HG02885 (cell line): ENCODE measurements at regions not wholly inside any gene's neighbourhood (a gene's known extent, or its start where the extent isn't known, plus 50 kb on each side); places are given as distances from the start of the nearest gene placed in this dataset.
"Not testable (repeated sequence)": the region's sequence is repeated elsewhere in the genome, so short reads cannot be mapped to it uniquely, and the experiment has no call there.

Experiments
- ATAC-seq: cut with Tn5 transposase; IDR thresholded peaks from one replicate; pipeline ENCODE4 v1.9.1; 2021; ENCODE audit warnings: mild to moderate bottlenecking; ENCODE audit not compliant: unreplicated experiment, poor library complexity

DNA sequence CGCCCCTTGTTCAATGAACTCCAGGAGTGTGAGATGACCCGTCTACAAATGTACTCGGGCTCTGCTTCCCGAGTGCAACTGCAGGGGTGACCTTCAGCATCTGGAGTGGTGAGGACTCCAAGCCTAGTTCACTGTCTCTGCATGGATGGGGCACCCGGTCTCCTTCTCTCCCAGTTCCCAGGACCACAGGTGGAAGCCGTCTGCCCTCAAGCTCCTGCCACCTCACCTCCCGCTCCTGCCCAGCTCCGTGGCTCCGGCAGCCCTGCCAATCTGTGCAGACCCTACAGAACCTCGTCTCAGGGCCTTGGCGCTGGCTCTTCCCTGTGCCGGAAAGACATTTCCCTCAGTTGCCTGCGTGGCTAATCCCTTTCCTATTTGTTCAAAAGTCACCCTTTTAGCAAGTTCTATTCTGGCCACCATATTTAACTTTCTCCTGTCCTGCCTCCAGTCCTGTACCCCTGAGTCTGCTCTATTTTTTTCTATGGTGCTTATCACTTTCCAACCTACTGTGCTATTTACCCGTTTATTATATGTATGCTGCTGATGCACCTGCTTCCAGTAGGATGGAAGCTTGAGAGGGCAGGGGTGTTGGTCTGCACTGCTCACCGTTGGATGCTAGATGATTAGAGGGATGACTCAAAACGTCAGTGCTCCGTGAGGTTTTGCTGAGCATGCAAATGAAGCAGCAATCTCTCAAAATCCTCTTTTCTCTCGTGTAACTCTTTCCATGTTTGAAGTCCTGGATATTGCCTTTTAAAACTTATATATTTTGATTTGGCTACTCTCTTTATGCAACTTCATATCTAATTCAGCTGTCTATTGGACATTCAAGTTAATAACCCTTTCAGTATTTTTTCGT lies 641.4 kb downstream of the ACTR3B start:
- no peak for ATAC-seq

DNA sequence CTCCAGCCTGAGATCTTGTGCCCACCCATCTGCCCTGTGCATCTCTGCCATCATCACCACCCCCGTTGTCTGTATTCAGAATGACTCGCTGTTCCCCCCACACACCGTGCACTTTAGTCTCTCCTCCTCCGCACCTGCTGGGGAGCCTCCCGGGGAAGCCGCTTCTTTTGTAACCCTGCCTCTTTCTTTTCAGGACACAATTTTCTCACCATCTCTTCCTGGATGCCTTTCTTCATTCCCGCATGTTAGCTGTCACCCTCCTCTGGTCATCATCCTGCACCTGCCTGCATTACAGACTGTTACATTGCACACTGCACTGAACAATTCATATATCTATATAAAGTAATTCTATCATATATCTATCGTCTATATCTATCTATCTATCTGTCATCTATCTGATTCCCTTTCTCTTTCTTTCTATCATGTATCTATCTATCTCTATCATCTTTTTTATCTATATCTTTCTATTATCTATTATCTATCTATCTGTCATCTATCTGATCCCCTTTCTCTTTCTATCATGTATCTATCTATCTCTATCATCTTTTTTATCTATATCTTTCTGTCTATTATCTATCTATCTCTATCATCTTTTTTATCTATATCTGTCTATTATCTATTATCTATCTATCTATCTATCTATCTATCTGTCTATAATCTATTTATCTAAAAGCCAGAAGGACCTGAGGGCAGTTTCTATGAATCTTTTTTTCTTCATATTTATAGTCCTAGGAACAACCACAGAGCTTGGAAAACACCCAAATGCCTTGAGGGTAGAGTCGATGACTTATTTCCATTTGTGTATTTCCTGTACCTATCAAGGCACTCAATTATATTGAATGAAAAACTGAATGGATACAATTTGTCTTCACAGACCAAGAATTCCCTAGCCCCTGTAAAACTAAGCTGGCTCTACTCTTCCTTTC lies 642.5 kb downstream of the ACTR3B start:
- ATAC-seq, result no peak

- ATAC-seq, result no peak
Observed at GRCh38 chr7:153402721-153403541, 643.4 kb downstream of the ACTR3B start.

GRCh38 chr7:153404124-153404523 lies 644.6 kb downstream of the ACTR3B start:
- no peak for ATAC-seq

DNA sequence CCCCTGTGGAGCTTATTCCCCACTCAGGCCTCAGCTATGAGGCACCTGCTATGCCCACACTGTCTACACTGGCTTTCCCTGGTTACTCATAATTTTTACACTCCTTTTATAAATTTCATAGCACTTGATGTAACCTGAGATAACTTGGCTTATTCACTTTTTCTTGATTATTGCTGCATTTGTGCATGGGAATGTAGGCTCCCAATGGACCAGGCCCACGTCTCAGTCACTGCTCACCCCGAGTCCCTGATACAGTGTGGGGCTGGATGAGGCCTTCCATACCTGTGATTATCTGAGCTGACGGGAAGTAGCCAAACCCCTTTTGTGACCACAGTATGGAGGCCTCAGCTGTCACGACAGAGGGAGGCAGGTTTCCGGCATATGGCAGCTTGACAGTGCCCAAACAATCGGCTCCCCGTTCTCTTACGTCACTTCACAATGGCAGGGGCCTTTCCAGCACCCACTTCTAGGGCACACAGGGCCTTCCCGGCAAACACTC lies 645.3 kb downstream of the ACTR3B start:
- ATAC-seq, result no peak

- no peak for ATAC-seq
Observed at GRCh38 chr7:153405704-153406485, 646.3 kb upstream of the DPP6 start.

DNA sequence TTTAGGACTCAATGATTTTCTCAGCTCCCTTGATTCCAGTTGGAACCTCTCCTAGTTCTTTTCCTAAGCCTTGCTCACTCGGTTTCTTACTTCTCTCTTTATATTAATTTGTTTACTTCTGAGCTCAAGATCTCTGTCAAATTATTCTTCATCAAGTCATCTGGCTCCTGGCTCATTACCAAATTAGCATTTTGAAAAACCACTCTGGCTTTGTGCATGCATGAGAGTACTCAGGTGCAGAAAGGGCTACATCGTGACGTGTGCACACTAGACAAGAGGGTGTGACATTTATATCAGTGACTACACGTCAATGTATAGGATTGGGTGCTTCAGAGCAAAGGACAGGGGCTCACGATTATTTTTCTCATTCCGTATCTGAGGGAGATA lies 645.7 kb upstream of the DPP6 start:
- no peak for ATAC-seq

GRCh38 chr7:153407291-153408046 lies 644.7 kb upstream of the DPP6 start:
- no peak for ATAC-seq

GRCh38 chr7:153408360-153409335 lies 643.5 kb upstream of the DPP6 start:
- no peak for ATAC-seq

DNA sequence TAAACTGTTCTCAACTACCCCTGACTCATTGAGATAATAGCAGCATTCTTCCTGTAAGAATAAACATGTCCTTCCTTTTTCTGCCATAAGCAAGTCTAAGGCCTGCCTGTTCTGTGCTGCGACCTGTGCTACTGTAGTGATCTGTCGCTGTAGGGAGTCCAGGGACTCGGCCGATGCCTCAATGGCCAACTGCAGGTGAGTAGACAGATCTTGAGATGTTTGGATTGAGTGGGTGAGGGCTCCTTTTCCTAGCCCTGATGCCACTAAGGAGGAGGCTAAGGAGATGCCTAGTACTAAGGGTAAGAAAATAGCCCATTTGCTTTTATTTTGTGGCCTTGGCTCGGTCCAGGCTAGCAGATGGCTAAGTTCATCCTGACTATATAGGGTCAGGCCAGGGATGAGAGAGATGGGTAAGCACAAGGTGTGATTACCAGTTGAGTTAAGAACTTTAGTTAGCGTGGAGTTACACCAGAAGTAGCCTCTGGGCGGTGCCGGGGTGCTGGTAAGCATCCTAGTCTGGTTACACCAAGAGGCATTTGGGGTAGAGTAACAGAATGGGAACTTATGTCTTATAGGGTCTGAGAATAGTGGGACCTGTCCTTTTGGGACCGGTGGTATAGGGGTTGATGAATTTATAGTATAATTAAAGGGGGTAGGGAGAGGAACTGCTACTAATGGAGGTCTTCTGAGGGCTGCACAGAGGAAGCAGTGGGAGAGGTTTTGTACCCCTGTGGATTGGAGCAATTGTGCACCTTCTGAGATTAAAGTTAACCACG lies 642.4 kb upstream of the DPP6 start:
- ATAC-seq, result not testable (repeated sequence)

DNA sequence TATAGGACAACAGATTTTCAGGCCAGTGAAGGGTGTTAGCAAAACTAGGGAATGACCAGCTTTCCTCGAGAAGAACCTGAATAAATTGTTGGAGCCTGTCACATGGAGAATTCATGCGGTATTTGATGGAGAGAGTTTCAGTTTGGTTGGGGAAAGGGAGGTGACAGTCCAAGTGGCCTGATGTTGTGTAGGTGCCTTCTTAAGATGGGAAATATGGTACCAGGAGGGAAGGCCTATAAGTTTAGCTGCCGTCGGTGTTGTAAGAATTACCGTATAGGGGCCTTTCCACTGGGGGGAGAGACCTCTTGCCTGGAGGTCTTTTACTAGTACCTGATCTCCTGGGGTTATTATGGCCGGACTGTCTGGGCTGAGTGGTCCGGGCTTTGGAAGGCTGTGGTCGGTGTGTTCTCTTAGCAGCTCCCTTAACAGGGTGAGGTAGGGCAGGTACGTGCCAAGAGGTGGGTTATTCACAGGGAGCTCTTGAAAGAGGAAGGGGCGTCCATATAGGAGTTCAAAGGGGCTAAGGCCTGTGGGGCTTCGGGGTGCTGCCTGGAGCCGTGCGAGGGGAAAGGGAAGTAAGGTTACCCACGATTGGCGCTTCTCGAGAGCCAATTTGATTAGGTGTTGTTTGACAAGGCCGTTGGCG lies 641.1 kb upstream of the DPP6 start:
- ATAC-seq, result not testable (repeated sequence)

- ATAC-seq, result not testable (repeated sequence)
Observed at GRCh38 chr7:153412114-153412823, 639.9 kb upstream of the DPP6 start.

GRCh38 chr7:153412824-153413198 lies 639.4 kb upstream of the DPP6 start:
- ATAC-seq, result not testable (repeated sequence)

- no peak for ATAC-seq
Observed at GRCh38 chr7:153413199-153413539, 639.0 kb upstream of the DPP6 start.

DNA sequence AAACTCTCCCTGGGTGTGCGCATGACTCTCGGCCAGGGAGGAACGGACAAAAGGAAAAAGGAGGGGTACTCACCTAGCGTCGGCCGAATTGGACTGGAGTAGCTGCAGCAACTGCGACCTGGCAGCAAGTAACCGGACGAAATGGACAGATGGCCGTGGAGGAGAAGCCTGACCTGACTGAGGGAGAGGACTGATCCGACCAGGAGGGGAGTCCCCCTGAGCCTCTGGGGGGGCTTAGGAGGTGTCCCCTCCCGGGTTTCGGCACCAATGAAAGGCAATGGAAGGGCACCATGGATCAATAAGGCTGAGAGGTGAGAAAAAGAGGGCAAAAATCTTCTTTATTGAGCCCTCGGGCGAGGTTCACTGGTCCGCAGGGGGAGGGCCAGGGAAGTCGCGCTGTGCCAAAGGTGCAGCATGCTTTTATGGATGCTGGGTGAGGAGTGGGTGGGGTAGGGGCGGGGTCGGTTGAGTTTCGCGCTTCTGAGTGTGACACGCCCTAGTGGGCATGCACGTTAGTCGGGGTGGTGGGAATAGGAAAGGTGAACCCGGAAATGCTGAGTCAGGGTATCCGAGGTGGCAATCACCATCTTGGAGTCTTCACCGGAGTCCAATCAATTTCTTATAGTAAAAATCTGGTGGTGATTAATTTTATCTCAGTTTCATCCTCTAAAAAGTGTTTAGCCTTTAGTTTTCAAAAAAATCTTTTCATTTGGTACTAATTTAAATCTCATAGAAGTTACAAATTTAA lies 638.5 kb upstream of the DPP6 start:
- no peak for ATAC-seq
